ENCODE measurements at regions not wholly inside any gene's neighbourhood (a gene's known extent, or its start where the extent isn't known, plus 50 kb on each side); places are given as distances from the start of the nearest gene placed in this dataset.

- no peak for TF ChIP-seq CTCF (IDR thresholded peaks at IDR 0.05)
- no peak for TF ChIP-seq POLR2A (IDR thresholded peaks at IDR 0.05)
Measured at GRCh38 chr6:170039156-170040114, 251.4 kb downstream of the DLL1 start.
